ENCODE measurements at regions not wholly inside any gene's neighbourhood (a gene's known extent, or its start where the extent isn't known, plus 50 kb on each side); places are given as distances from the start of the nearest gene placed in this dataset.

DNA sequence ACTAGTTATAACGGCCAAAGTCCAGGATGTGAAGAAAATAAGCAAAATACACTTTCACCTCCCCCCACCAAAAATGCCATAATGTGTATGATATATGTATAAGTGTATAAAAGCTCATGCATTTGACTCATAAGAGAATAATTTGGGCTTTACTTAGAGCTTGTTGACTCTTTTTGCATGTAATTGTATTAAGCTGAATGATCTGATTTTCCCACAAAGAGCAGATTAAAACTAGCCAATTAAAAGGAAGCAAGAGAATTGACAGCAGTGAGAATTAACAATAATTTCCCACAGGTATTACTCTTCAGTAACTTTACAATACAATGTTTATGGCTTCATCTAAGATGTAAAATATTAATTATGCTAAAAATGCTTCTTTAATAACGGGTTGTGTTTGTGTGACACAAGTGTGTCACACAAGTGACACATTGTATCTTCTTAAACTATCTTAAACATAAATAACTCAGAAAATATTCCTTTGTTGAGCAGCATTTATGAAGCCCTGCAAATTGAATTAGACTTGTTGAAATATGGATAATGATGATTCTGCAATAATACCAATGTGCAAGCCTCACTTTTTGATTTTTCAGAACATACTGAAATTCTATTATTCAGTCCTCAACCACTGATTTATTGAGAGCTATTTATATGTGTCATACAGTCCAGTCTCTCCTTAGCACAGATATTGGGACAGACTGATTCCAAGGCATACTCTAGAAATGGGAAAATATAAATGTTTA is 134.5 kb downstream of the SLIT2 start:
- TF ChIP-seq POLR2A (IDR thresholded peaks at IDR 0.05; ENCODE audit: low read depth, low read length), result no peak
- TF ChIP-seq SPI1 (IDR thresholded peaks at IDR 0.05; ENCODE audit: low read depth, low read length), result no peak

Data from GM12891 (cell line).